B cell (primary cell): ENCODE measurements at regions not wholly inside any gene's neighbourhood (a gene's known extent, or its start where the extent isn't known, plus 50 kb on each side); places are given as distances from the start of the nearest gene placed in this dataset.

Source experiments
- ATAC-seq: fragments of 200-7000 bp; cut with Tn5 transposase; one replicate; pipeline ENCODE4 v1.10.0; 2021; ENCODE audit warnings: low read depth, mild to moderate bottlenecking, moderate number of reproducible peaks, moderate library complexity
- CTCF ChIA-PET: fragments of 350-600 bp; sonication (Branson Sonifier 250); formaldehyde crosslinking; loops from one replicate; lab custom pipeline; 2021; ENCODE audit warnings: antibody characterized with exemption, inconsistent platforms; lab: Charles Lee
- POLR2A ChIA-PET: fragments of 350-600 bp; sonication (Branson Sonifier 250); formaldehyde crosslinking; loops from one replicate; lab custom pipeline; 2021; ENCODE audit warnings: antibody characterized with exemption; lab: Charles Lee
- DNase-seq: peaks from one replicate; pipeline ENCODE4 v3.0.0; 2013
- H2AFZ ChIP-seq: 2 replicates; pipeline ENCODE4 v1.6.1; 2012; ENCODE audit warnings: mild to moderate bottlenecking, low read depth, low read length; ENCODE audit not compliant: insufficient read depth, poor library complexity, severe bottlenecking
- H3K27ac ChIP-seq, 2 donors: 1 replicate in 1 of 2; 2 replicates in 1 of 2; pipeline ENCODE4 v1.5.1; 2012 to 2013; ENCODE audit warnings: low read length in 2 of 2, mild to moderate bottlenecking in 2 of 2, moderate library complexity in 1 of 2
- H3K27me3 ChIP-seq, 4 experiments: fragments of 200-600 bp in 1 of 4; sonication (generic) in 1 of 4; replicated peaks in 1 of 4; 1 replicate in 2 of 4; 2 replicates in 2 of 4; pipeline versions ENCODE4 v1.6.1 to v1.7.0; 2013 to 2016; ENCODE audit warnings: low read length in 3 of 4, mild to moderate bottlenecking in 2 of 4, mixed read lengths in 1 of 4, moderate library complexity in 1 of 4; ENCODE audit not compliant: insufficient read depth in 4 of 4, control insufficient read depth in 3 of 4; ENCODE audit errors: control extremely low read depth in 1 of 4
- H3K36me3 ChIP-seq, 2 experiments: replicated peaks in 1 of 2; 1 replicate in 1 of 2; 2 replicates in 1 of 2; pipeline versions ENCODE4 v1.6.1 to v1.7.1; 2013; ENCODE audit warnings: low read length in 1 of 2; ENCODE audit not compliant: insufficient read depth in 2 of 2, control insufficient read depth in 1 of 2; ENCODE audit errors: control extremely low read depth in 1 of 2, extremely low read depth in 1 of 2
- H3K4me1 ChIP-seq, 2 donors: fragments of 200-600 bp in 1 of 2; sonication (generic) in 1 of 2; 1 replicate in 1 of 2; 2 replicates in 1 of 2; pipeline versions ENCODE4 v1.5.1 to v1.6.1; 2013 to 2017; ENCODE audit warnings: low read length in 2 of 2; ENCODE audit not compliant: control insufficient read depth in 2 of 2, insufficient read depth in 2 of 2
- H3K4me2 ChIP-seq: replicated peaks from 2 replicates; pipeline ENCODE3; 2012; ENCODE audit warnings: mild to moderate bottlenecking, low read depth, low read length; ENCODE audit not compliant: poor library complexity, severe bottlenecking
- H3K4me3 ChIP-seq, 5 experiments: fragments of 200-600 bp in 1 of 5; sonication (generic) in 1 of 5; 1 replicate in 3 of 5; 2 replicates in 2 of 5; pipeline versions ENCODE4 v1.5.1 to v1.7.0; 2011 to 2016; ENCODE audit warnings: low read length in 4 of 5, mild to moderate bottlenecking in 4 of 5, low read depth in 2 of 5, control low read depth in 1 of 5, moderate library complexity in 1 of 5; ENCODE audit not compliant: insufficient read depth in 1 of 5; ENCODE audit errors: control extremely low read depth in 1 of 5, extremely low read depth in 1 of 5
- H3K79me2 ChIP-seq: fragments of 200-600 bp; sonication (generic); one replicate; pipeline ENCODE4 v1.6.0; 2016; ENCODE audit warnings: low read length; ENCODE audit not compliant: control insufficient read depth, insufficient read depth
- H3K9ac ChIP-seq: fragments of 200-600 bp; sonication (generic); 2 replicates; pipeline ENCODE4 v1.6.1; 2017; ENCODE audit warnings: mild to moderate bottlenecking, low read length, moderate library complexity
- H3K9me3 ChIP-seq, 3 donors: one replicate each; pipeline versions ENCODE4 v1.6.1 to v1.7.1; 2013; ENCODE audit warnings: low read length in 2 of 3; ENCODE audit not compliant: control insufficient read depth in 2 of 3, insufficient read depth in 1 of 3; ENCODE audit errors: control extremely low read depth in 1 of 3
- H4K20me1 ChIP-seq: 2 replicates; pipeline ENCODE4 v1.6.0; 2012; ENCODE audit warnings: mild to moderate bottlenecking, low read length; ENCODE audit not compliant: insufficient read depth, control insufficient read depth, poor library complexity, severe bottlenecking
- H3K27ac Mint-ChIP-seq: one replicate; pipeline ENCODE4 v1.8.0; 2021; ENCODE audit warnings: mixed read lengths
- H3K27me3 Mint-ChIP-seq: one replicate; pipeline ENCODE4 v1.8.0; 2021; ENCODE audit warnings: mixed read lengths
- H3K4me1 Mint-ChIP-seq: one replicate; pipeline ENCODE4 v1.8.0; 2021; ENCODE audit warnings: mixed read lengths
- H3K4me3 Mint-ChIP-seq: one replicate; pipeline ENCODE4 v1.8.0; 2021; ENCODE audit warnings: mixed read lengths
- H3K9me3 Mint-ChIP-seq: one replicate; pipeline ENCODE4 v1.8.0; 2022; ENCODE audit warnings: mixed read lengths; ENCODE audit not compliant: insufficient read depth
- CTCF ChIP-seq: fragments of 200-600 bp; IDR thresholded peaks from one replicate; pipeline ENCODE4 v1.8.0; 2022; ENCODE audit warnings: antibody characterized with exemption, mild to moderate bottlenecking
- EZH2 ChIP-seq: IDR thresholded peaks from 2 replicates; pipeline ENCODE4 v1.6.1; 2012; ENCODE audit warnings: borderline replicate concordance, low read depth, mild to moderate bottlenecking, moderate library complexity, low read length; ENCODE audit not compliant: insufficient read depth, poor library complexity, severe bottlenecking
- WGBS: methylation state at CpG from one replicate; pipeline ENCODE4 v1.1.5; 2013; ENCODE audit warnings: missing lambda C conversion rate; ENCODE audit not compliant: insufficient coverage; 5-methylcytosine and 5-hydroxymethylcytosine counted together
- intact Hi-C: fragments of 100-400 bp; cut with micrococcal nuclease; formaldehyde crosslinking; loops from one replicate; pipeline ENCODE4 v1.10.0; 2022

DNA sequence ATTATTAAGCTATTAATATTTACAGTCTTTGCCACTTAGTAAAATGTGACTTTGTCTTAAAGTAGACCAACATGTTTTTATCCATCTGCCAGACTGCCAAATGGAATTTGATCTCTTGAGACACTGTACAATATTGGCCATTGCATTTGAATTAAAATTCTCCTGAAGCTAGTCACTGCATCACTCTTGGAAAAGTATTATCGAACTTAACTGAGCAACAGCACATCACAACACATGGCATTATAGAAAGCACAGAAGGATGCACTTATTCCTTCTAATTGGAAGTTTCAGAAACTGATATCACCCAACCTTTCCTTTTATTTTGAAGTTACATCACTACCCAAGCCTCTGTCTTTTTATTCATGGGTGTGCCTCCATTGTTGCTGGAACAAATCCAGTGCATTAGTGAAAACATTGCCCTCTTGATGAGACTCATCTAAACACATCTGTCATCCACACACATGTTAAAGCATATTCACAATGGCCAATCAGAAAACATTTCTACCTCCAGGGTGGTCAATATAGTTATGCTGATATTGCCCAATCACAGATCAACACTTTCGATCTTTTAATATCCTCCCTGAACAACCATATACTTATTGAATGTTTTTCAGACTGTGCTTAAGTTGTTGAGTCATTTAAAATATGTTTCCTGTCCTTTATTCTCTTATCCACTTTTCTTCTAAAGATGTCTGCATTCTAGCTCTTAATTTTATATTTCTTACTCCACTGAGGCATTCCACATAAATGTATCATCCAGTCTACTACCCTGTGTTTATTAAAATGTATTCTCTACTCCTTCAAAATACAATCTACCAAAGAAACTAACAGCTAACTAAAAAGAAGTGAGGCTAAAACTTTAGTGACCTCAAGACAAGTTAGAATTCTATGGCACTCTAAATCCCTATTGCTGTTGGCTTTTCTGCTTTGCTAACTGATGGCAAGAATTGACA is 535.0 kb downstream of the RFPL4B start:
- Histone ChIP-seq H3K9me3 (no peaks in the 10 kb centered on the region), H3K36me3 (no peaks in the 10 kb centered on the region), H2AFZ (no peak overlapping the region), H3K4me2 (no peak overlapping the region), H3K9ac (no peak overlapping the region), H3K27me3 (no peaks in the 10 kb centered on the region), H3K27ac (no peak overlapping the region), H4K20me1 (no peaks in the 10 kb centered on the region), H3K4me1 (no peaks in the 10 kb centered on the region), H3K4me3 (no peak overlapping the region), H3K79me2 (no peaks in the 10 kb centered on the region)
- no peak for DNase-seq
- H3K4me3 Mint-ChIP-seq: no peak overlapping the region
- no peaks in the 10 kb centered on the region for H3K4me1 Mint-ChIP-seq
- TF ChIP-seq EZH2 (no peak), CTCF (no peak)
- ChIA-PET CTCF (no interaction called here), POLR2A (no interaction called here)
- WGBS: 80% methylated on average over 1 of the region's 2 CpGs
- no peaks in the 10 kb centered on the region for H3K9me3 Mint-ChIP-seq
- no peak overlapping the region for H3K27ac Mint-ChIP-seq
- no peak for ATAC-seq
- no peaks in the 10 kb centered on the region for H3K27me3 Mint-ChIP-seq
- intact Hi-C loops: no loop called here

- ATAC-seq (no peak), DNase-seq (no peak)
- no CpG with 5 or more reads among the region's 3 CpGs for WGBS
- Mint-ChIP-seq H3K4me3 (no peak overlapping the region), H3K4me1 (no peaks in the 10 kb centered on the region), H3K9me3 (no peaks in the 10 kb centered on the region), H3K27me3 (no peaks in the 10 kb centered on the region), H3K27ac (no peak overlapping the region)
- Histone ChIP-seq H3K27me3 (no peaks in the 10 kb centered on the region), H3K4me2 (no peak overlapping the region), H4K20me1 (no peaks in the 10 kb centered on the region), H3K36me3 (no peaks in the 10 kb centered on the region), H2AFZ (no peak overlapping the region), H3K79me2 (no peaks in the 10 kb centered on the region), H3K4me1 (no peaks in the 10 kb centered on the region), H3K9ac (no peak overlapping the region), H3K9me3 (no peaks in the 10 kb centered on the region), H3K4me3 (no peak overlapping the region), H3K27ac (no peak overlapping the region)
- ChIA-PET POLR2A (no interaction called here), CTCF (no interaction called here)
- TF ChIP-seq EZH2 (no peak), CTCF (no peak)
- intact Hi-C loops: no loop called here
Observed at GRCh38 chr6:112883095-112883494, 536.0 kb downstream of the RFPL4B start.
